NCI-H1694 (cell line): ENCODE measurements at regions not wholly inside any gene's neighbourhood (a gene's known extent, or its start where the extent isn't known, plus 50 kb on each side); places are given as distances from the start of the nearest gene placed in this dataset.

Source experiments
- DNase-seq: peaks from one replicate; lab custom pipeline; 2025; lab: John Stamatoyannopoulos, UW

DNA sequence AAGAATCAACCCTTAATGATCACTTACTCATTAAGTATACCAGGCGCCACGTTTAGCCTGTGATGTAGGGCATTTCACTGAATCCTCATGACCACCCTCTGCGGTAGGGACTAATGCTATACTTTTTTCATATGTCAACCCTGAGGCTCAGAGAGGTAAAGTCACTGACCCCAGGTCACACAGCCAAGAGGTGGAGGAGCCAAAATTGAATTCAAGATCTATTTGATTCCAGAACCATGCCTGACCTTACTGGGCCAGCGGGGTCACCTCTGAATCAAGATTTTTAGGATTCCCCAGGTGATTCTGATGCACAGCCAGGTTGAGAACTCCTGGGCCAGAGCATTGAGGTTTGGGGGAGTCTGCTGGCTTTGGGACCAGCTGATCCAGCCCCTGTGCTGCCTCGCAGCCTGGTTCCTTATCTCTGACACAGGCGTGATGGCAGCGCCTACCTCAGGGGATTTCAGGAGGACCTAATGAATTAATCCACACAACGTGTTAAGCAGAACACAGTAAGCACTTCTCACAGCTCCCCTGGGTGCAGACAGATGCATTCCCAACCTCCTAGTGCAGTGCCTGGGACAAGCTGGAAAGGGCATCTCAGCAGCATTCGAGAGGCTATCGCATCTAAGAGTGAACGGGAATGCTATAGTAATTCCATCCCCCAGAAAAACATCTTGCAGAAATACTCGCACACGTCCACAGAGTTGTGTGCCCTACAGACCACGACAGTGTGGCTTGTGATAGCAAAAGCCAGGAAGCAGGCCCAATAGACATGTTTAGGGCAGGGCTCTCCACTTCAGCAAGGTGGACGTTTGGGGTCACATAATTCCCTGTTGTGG is 101.4 kb upstream of the PTPN1 start:
- no peak for DNase-seq

DNA sequence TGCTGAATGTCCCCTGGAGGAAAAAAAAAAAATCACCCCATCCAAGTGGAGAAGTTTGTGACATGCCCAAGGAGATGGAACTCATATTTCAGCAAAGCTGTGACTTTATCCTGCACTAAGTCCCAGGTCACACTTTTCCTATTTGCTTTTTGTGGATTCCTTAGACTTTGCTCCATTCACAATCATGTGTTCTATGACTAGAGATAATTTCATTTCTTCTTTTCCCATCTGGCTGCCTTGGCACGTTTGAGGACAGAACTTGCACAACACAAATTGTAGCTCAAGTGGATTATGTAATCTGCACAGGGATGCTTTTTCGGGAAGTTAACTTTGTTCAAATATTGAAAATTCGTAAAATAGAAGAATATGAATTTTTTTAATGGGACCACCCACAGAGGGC is 100.7 kb upstream of the PTPN1 start:
- no peak for DNase-seq

GRCh38 chr20:50410343-50410742 is 99.8 kb upstream of the PTPN1 start:
- DNase-seq = no peak

GRCh38 chr20:50412069-50412468 is 98.1 kb upstream of the PTPN1 start:
- DNase-seq = no peak

- no peak for DNase-seq
These were observed 97.7 kb upstream of the PTPN1 start for GRCh38 chr20:50412499-50412898.

GRCh38 chr20:50413088-50413500 is 97.1 kb upstream of the PTPN1 start:
- no peak for DNase-seq

DNA sequence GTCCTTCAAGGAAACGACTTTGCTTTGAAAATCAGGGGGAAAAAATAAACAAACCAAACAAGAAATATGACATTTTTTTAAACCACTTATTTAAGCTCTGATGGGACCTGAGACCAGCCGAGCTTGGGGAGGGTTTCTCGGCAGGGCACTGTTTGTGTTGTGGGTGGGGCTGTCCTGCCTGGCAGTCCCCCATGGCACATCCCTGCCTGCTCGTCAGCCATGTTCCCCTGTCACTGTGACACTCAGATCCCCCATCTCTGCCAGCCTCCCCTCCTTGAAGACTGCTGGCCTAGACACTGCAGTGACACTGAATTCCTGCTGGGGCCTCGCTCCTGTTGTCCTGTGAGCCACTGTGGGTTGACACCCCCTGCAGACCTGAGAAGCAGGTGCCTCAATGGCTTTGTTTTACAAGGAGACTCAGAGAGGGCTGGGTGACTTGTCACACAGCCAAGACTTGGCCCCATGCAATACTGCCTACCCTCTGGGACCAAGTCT is 95.1 kb upstream of the PTPN1 start:
- no peak for DNase-seq

GRCh38 chr20:50415516-50416268 is 94.5 kb upstream of the PTPN1 start:
- no peak for DNase-seq

DNA sequence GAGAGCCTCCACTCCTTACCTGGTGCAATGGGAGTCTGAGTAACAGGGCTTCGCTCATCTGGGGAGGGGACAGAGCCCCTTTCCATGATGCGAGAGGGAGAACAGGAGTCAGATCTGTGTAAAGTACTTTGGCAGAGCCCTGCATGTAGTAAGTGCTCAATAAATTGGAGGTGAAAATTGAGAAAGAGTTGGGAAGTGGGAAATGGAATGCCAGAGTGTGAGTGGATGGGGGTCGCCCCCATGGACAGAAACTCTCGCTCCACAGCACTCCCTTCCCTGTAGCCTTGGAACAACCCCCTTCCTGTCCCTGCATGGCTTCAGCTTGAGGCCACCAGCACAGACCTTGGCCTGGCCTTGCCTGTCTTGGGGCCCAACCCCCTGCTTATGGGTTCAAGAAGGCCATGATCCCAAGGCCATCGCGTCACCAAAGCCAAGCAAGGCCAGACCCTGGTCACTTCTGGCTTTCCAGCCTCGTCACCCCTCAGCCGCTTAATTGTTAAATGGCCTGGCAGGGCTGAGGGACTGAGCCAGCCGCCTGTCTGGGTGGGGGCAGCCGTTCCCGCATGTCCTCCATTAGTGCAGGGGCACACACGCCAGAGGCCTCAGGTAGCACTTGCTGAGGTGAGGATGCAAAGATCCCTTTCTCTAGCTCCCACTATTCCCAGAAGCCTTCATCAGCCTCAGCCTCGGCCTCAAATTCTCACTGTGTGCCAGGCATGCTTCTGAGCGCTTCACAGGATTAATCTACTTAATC is 93.7 kb upstream of the PTPN1 start:
- no peak for DNase-seq

DNA sequence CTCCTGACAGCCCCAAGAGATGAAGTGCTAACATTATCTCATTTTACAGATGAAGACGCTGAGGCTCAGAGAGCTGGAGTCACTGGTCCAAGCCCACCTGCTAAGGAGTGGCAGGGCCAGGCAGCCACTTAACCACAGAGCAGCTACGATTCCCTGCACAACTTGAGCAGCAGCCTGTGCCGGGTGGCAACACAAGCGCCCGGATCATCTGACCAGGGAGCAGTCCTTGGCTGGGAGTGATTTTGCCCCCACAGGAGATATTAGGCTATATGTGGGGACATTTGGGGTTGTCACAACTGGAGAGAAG is 93.2 kb upstream of the PTPN1 start:
- no peak for DNase-seq

GRCh38 chr20:50417484-50418235 is 92.5 kb upstream of the PTPN1 start:
- no peak for DNase-seq

GRCh38 chr20:50418890-50419642 is 91.1 kb upstream of the PTPN1 start:
- no peak for DNase-seq

GRCh38 chr20:50420380-50420779 is 89.8 kb upstream of the PTPN1 start:
- no peak for DNase-seq

- no peak for DNase-seq
These were observed 88.5 kb upstream of the PTPN1 start for GRCh38 chr20:50421356-50422340.

GRCh38 chr20:50423758-50424157 is 86.4 kb upstream of the PTPN1 start:
- no peak for DNase-seq

GRCh38 chr20:50425076-50425475 is 85.1 kb upstream of the PTPN1 start:
- no peak for DNase-seq

DNA sequence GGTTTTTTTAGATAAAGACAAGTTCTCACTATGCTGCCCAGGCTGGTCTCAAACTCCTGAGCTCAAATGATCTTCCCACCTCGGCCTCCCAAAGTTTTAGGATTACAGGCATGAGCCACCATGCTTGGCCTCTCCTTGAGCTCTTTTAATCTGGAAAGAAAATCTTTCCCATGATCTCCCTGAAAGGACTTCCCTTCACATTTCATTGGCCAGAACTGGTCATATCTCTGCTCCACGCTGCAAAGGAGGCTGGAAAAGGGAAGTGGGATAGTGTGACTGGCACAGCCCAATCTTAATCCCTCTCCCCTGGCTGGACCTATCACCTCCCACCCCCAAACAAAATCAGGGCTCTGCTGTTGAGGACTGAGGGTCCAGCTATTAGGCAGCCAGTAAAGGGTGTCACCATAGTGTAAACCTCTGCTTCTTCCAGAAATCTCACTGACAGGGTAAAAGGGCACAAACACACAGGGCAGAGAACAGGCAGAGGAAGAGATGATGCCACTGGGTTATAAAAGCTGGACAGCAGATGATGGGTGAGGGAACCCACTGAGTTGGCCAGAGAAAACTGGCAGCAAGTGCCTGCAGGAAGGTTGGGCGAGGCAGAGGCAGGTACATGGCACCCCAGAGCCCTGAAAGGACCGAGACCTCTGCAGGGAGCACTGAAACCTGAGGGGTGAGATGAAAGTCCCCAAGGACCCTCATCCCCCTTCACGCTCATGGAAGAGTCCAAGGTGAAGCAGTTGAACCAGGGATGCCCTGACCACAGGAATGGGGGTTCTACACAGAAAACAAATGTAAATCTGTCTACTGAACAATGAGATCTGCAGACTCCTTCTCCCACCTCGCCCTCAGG is 83.1 kb upstream of the PTPN1 start:
- DNase-seq = no peak

DNA sequence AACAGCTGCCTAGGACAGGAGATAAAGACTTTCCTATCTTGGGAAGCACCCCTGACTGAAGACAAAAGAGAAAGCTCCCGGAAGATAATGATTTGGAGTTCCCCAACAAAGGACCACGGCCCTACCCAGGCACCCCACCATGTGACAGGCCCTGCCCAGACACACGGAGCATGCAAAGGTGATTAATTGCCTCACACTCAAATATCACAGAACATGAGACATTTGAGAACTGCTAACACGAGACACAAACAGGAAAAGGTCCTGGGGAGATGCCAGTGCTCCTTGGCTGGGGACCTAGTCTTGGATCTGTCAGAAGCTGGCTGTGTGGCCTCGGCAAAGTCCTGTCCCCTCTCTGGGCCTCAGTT is 82.5 kb upstream of the PTPN1 start:
- no peak for DNase-seq
